CD4-positive, alpha-beta T cell (primary cell): ENCODE measurements at regions not wholly inside any gene's neighbourhood (a gene's known extent, or its start where the extent isn't known, plus 50 kb on each side); places are given as distances from the start of the nearest gene placed in this dataset.

Experiments used
- ATAC-seq: fragments of 200-7000 bp; cut with Tn5 transposase; one replicate; pipeline ENCODE4 v1.10.0; 2022; ENCODE audit warnings: mild to moderate bottlenecking; ENCODE audit not compliant: poor library complexity
- CTCF ChIA-PET: fragments of 350-600 bp; sonication (Branson Sonifier 250); formaldehyde crosslinking; loops from one replicate; lab custom pipeline; 2021; ENCODE audit warnings: antibody characterized with exemption, inconsistent platforms; lab: Charles Lee
- POLR2A ChIA-PET: fragments of 350-600 bp; sonication (Branson Sonifier 250); formaldehyde crosslinking; loops from one replicate; lab custom pipeline; 2021; ENCODE audit warnings: antibody characterized with exemption, inconsistent platforms; lab: Charles Lee
- DNase-seq, 14 experiments: peaks; one replicate each; pipeline ENCODE4 v3.0.0-alpha.2; 2013 to 2020; ENCODE audit warnings: mixed read lengths in 2 of 14
- H3K27ac ChIP-seq, 2 donors: one replicate each; pipeline versions ENCODE4 v1.5.1 to v1.7.0; 2013; ENCODE audit warnings: low read length in 2 of 2, low read depth in 1 of 2, mild to moderate bottlenecking in 1 of 2
- H3K27me3 ChIP-seq, 2 experiments: 1 replicate in 1 of 2; 2 replicates in 1 of 2; pipeline versions ENCODE4 v1.6.1 to v1.7.0; 2013; ENCODE audit warnings: low read length in 2 of 2, control low read depth in 1 of 2, mild to moderate bottlenecking in 1 of 2, moderate library complexity in 1 of 2; ENCODE audit not compliant: insufficient read depth in 2 of 2, control insufficient read depth in 1 of 2
- H3K36me3 ChIP-seq: one replicate; pipeline ENCODE4 v1.6.1; 2013; ENCODE audit warnings: low read length, control low read depth; ENCODE audit not compliant: insufficient read depth
- H3K4me1 ChIP-seq: one replicate; pipeline ENCODE4 v1.6.1; 2013; ENCODE audit warnings: low read length, control low read depth; ENCODE audit not compliant: insufficient read depth
- H3K4me3 ChIP-seq: one replicate; pipeline ENCODE4 v1.5.1; 2013; ENCODE audit warnings: mild to moderate bottlenecking, low read length, moderate library complexity
- H3K9me3 ChIP-seq, 2 experiments: 1 replicate in 1 of 2; 2 replicates in 1 of 2; pipeline versions ENCODE4 v1.6.1 to v1.7.0; 2013; ENCODE audit warnings: low read length in 2 of 2, mild to moderate bottlenecking in 2 of 2, control low read depth in 1 of 2, moderate library complexity in 1 of 2; ENCODE audit not compliant: control insufficient read depth in 1 of 2, insufficient read depth in 1 of 2
- H3K27ac Mint-ChIP-seq: one replicate; pipeline ENCODE4 v1.8.0; 2020; ENCODE audit warnings: mixed read lengths
- H3K27me3 Mint-ChIP-seq: one replicate; pipeline ENCODE4 v1.8.0; 2021; ENCODE audit warnings: mixed read lengths
- H3K36me3 Mint-ChIP-seq: one replicate; pipeline ENCODE4 v1.8.0; 2021; ENCODE audit warnings: low read depth, mixed read lengths
- H3K4me1 Mint-ChIP-seq: one replicate; pipeline ENCODE4 v1.8.0; 2021; ENCODE audit warnings: low read depth, mixed read lengths
- H3K4me3 Mint-ChIP-seq: one replicate; pipeline ENCODE4 v1.8.0; 2020; ENCODE audit warnings: mild to moderate bottlenecking, mixed read lengths
- H3K9me3 Mint-ChIP-seq: one replicate; pipeline ENCODE4 v1.8.0; 2020; ENCODE audit warnings: mixed read lengths
- CTCF ChIP-seq: fragments of 200-600 bp; IDR thresholded peaks from one replicate; pipeline ENCODE4 v1.8.0; 2022; ENCODE audit warnings: antibody characterized with exemption, mild to moderate bottlenecking
- intact Hi-C, 2 experiments: fragments of 100-400 bp; cut with DNase I in 1 of 2; cut with micrococcal nuclease in 1 of 2; formaldehyde crosslinking; loops; one replicate each; pipeline versions ENCODE4 v1.15.1 to v1.9.0; 2023 to 2025; cut with DNase I, micrococcal nuclease

- Histone ChIP-seq H3K4me3 (no peak overlapping the region), H3K36me3 (no peaks in the 10 kb centered on the region), H3K27ac (no peak overlapping the region), H3K9me3 (no peaks in the 10 kb centered on the region), H3K27me3 (no peaks in the 10 kb centered on the region), H3K4me1 (no peaks in the 10 kb centered on the region)
- no peak for DNase-seq
- H3K36me3 Mint-ChIP-seq: peaks cover 6% of the 10 kb centered on the region
- ChIA-PET POLR2A (no interaction called here), CTCF (no interaction called here)
- TF ChIP-seq CTCF: no peak
- ATAC-seq: no peak
- H3K4me3 Mint-ChIP-seq: no peak overlapping the region
- no peak overlapping the region for H3K27ac Mint-ChIP-seq
- intact Hi-C loops: no loop called here
- no peaks in the 10 kb centered on the region for H3K27me3 Mint-ChIP-seq
- peaks cover 14% of the 10 kb centered on the region for H3K9me3 Mint-ChIP-seq
- H3K4me1 Mint-ChIP-seq: peaks cover 26% of the 10 kb centered on the region
Observed at GRCh38 chr3:106227068-106227467, 358.3 kb upstream of the CBLB start.

DNA sequence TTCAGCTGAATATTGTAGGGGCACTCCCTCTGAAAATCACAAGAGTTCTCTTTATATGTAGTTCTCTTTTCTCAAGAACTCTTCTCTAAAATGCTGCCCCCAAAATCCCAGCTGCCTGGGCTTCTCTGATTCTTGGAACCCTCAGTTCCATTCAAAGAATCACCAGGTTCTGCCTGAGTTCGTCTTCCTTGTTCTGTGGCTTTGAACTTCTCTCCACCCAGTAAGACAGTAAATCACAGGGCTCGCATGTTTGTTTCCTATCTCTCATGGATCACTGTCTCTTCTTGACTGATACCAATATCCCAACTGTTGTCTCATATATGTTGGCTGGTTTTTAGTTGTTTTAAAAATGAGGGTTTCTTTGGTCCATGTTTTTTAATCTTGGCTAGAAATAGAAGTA lies 359.5 kb upstream of the CBLB start:
- H3K4me3 Mint-ChIP-seq: no peak overlapping the region
- H3K27me3 ChIP-seq: no peaks in the 10 kb centered on the region
- CTCF ChIA-PET: no interaction called here
- ATAC-seq: no peak
- H3K27ac ChIP-seq: no peak overlapping the region
- H3K4me1 Mint-ChIP-seq: peaks cover 30% of the 10 kb centered on the region
- no peaks in the 10 kb centered on the region for H3K4me1 ChIP-seq
- no peak overlapping the region for H3K27ac Mint-ChIP-seq
- DNase-seq: no peak
- H3K4me3 ChIP-seq: no peak overlapping the region
- POLR2A ChIA-PET: interaction anchor here (0.6 kb wide), 1 partner anchor 105 kb away, joined by 3 read pairs; no protein-coding TSS in a partner anchor
- TF ChIP-seq CTCF: no peak
- H3K9me3 Mint-ChIP-seq: peaks cover 3% of the 10 kb centered on the region
- H3K9me3 ChIP-seq: no peaks in the 10 kb centered on the region
- H3K27me3 Mint-ChIP-seq: no peaks in the 10 kb centered on the region
- intact Hi-C loops: no loop called here
- no peaks in the 10 kb centered on the region for H3K36me3 ChIP-seq
- H3K36me3 Mint-ChIP-seq: no peaks in the 10 kb centered on the region

- ATAC-seq (no peak), DNase-seq (no peak)
- Histone ChIP-seq H3K4me1 (no peaks in the 10 kb centered on the region), H3K9me3 (no peaks in the 10 kb centered on the region), H3K36me3 (no peaks in the 10 kb centered on the region), H3K27ac (no peak overlapping the region), H3K4me3 (no peak overlapping the region), H3K27me3 (no peaks in the 10 kb centered on the region)
- Mint-ChIP-seq H3K4me3 (no peak overlapping the region), H3K27me3 (no peaks in the 10 kb centered on the region), H3K36me3 (no peaks in the 10 kb centered on the region), H3K9me3 (peaks cover 2% of the 10 kb centered on the region), H3K27ac (no peak overlapping the region), H3K4me1 (peaks cover 31% of the 10 kb centered on the region)
- no peak for TF ChIP-seq CTCF
- ChIA-PET POLR2A (interaction anchor here (0.5 to 1.2 kb wide), 2 partner anchors 24 to 29 kb away, joined by 3 read pairs; no protein-coding TSS in a partner anchor), CTCF (interaction anchor here (0.7 kb wide), 1 partner anchor 543 kb away, joined by 3 read pairs; no protein-coding TSS in a partner anchor)
- intact Hi-C loops: no loop called here
Observed at GRCh38 chr3:106229495-106230278, 360.9 kb upstream of the CBLB start.
